ENCODE measurements at regions not wholly inside any gene's neighbourhood (a gene's known extent, or its start where the extent isn't known, plus 50 kb on each side); places are given as distances from the start of the nearest gene placed in this dataset.

GRCh38 chr6:11662323-11662722 lies 116.3 kb downstream of the ADTRP start:
- TF ChIP-seq, protein P1, sequence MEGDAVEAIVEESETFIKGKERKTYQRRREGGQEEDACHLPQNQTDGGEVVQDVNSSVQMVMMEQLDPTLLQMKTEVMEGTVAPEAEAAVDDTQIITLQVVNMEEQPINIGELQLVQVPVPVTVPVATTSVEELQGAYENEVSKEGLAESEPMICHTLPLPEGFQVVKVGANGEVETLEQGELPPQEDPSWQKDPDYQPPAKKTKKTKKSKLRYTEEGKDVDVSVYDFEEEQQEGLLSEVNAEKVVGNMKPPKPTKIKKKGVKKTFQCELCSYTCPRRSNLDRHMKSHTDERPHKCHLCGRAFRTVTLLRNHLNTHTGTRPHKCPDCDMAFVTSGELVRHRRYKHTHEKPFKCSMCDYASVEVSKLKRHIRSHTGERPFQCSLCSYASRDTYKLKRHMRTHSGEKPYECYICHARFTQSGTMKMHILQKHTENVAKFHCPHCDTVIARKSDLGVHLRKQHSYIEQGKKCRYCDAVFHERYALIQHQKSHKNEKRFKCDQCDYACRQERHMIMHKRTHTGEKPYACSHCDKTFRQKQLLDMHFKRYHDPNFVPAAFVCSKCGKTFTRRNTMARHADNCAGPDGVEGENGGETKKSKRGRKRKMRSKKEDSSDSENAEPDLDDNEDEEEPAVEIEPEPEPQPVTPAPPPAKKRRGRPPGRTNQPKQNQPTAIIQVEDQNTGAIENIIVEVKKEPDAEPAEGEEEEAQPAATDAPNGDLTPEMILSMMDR (IDR thresholded peaks at IDR 0.05; ENCODE audit: low read depth, low read length) = no peak
- no peak for TF ChIP-seq EZH2phosphoT487 (IDR thresholded peaks at IDR 0.05; ENCODE audit: low read depth)
